Gastroesophageal sphincter (tissue), 3 donors: ENCODE measurements at regions not wholly inside any gene's neighbourhood (a gene's known extent, or its start where the extent isn't known, plus 50 kb on each side); places are given as distances from the start of the nearest gene placed in this dataset.

Source experiments
- POLR2A ChIP-seq, 2 donors: fragments of 450-650 bp; IDR thresholded peaks; one replicate each; pipeline ENCODE4 v1.6.1; 2017; ENCODE audit warnings: antibody characterized with exemption in 2 of 2, mild to moderate bottlenecking in 2 of 2, moderate library complexity in 1 of 2
- TF ChIP-seq, protein P1 (sequence below), 4 experiments: fragments of 200-600 bp in 2 of 4; fragments of 450-650 bp in 2 of 4; sonication (generic) in 1 of 4; IDR thresholded peaks; one replicate each; pipeline ENCODE4 v1.5.1; 2017 to 2019; ENCODE audit warnings: antibody characterized with exemption in 4 of 4, mild to moderate bottlenecking in 2 of 4, moderate library complexity in 2 of 4

DNA sequence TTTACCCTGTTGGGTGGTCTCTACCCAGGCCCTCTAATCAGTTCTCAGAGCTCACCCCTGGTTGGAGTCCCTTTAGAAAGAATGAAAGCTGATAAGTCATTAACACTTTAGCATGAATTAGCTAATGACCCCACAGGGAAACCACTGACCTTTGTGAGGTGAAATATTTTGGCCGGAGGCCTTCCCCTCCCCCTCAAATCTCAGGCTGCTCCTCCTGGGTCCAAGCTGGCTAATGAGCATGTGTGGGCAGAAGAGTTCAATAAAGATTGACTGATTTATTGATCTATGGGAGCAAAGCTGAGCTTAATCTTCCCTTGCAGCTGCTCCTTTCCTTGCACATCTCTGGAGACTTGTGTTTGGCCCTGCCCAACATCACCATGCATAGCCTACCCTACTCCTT lies 78.8 kb upstream of the CCDC85A start:
- TF ChIP-seq, protein P1, sequence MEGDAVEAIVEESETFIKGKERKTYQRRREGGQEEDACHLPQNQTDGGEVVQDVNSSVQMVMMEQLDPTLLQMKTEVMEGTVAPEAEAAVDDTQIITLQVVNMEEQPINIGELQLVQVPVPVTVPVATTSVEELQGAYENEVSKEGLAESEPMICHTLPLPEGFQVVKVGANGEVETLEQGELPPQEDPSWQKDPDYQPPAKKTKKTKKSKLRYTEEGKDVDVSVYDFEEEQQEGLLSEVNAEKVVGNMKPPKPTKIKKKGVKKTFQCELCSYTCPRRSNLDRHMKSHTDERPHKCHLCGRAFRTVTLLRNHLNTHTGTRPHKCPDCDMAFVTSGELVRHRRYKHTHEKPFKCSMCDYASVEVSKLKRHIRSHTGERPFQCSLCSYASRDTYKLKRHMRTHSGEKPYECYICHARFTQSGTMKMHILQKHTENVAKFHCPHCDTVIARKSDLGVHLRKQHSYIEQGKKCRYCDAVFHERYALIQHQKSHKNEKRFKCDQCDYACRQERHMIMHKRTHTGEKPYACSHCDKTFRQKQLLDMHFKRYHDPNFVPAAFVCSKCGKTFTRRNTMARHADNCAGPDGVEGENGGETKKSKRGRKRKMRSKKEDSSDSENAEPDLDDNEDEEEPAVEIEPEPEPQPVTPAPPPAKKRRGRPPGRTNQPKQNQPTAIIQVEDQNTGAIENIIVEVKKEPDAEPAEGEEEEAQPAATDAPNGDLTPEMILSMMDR (IDR thresholded peaks at IDR 0.05), result no peak
- no peak for TF ChIP-seq POLR2A (IDR thresholded peaks at IDR 0.05)
